NCI-H128 (cell line): ENCODE measurements at regions not wholly inside any gene's neighbourhood (a gene's known extent, or its start where the extent isn't known, plus 50 kb on each side); places are given as distances from the start of the nearest gene placed in this dataset.
"Not testable (repeated sequence)": the region's sequence is repeated elsewhere in the genome, so short reads cannot be mapped to it uniquely, and the experiment has no call there.

Source experiments
- DNase-seq: peaks from one replicate; lab custom pipeline; 2025; ENCODE audit not compliant: unreplicated experiment; lab: John Stamatoyannopoulos, UW

DNA sequence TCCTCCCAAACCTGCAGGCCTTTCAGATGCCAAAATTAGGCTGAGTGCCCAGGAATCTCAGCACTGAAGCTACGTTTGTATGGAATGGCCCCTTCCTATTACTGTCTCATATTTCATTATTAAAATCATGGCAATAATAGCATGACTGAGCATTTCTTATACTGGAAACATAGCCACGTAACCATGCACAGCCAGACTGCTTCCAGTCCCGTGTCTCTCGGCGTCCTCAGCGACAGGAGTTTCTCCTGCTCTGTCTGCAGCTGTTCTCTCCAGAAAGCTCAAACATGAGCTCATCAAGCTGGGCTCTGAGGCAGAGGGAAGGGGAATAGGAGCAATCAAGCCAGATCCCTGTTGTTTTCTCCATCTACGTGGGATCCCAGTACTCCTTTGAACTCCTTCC lies 104.0 kb downstream of the CDC7 start:
- no peak for DNase-seq

DNA sequence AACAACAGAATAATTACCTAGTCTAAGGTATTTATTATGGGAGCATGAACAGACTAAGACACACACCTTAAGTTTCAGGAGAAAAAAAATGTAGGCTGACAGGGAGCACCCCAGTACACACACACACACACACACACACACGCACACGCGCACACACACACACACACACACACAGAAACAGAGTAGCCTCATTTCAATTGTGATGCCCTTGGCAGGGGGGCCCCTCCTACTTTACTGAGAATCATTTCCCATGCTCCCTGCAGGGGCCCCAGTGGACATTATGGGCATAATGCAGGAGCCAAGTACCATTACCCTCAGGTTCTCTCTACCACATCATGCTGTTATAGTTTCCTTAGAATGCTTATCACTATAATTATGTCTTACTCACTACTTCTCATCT lies 104.9 kb downstream of the CDC7 start:
- DNase-seq, result no peak

DNA sequence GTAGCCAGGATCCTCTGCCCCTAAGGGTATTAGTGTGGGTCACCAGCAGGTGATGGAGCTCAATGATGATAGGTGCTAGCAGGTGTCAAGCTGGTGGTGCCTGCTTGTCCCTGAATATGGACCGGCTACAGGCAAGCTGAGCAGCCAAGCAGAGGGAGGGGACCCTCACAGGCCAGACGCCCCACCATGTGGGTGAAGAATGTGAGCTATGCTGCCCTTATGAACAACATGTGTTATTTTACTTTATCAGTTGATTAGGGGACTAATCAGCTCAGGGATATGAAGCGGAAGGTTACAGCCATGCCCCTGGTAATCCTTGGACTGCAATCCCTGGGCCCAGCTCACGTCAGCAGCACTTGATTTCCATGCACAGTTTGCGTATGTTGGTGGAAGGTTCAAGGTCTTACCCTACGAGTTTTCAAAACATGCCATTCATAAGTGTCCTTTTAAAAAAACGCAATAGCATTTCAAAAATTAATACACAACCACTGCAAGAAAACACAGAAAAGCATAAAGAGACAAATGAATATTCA lies 106.0 kb downstream of the CDC7 start:
- no peak for DNase-seq

DNA sequence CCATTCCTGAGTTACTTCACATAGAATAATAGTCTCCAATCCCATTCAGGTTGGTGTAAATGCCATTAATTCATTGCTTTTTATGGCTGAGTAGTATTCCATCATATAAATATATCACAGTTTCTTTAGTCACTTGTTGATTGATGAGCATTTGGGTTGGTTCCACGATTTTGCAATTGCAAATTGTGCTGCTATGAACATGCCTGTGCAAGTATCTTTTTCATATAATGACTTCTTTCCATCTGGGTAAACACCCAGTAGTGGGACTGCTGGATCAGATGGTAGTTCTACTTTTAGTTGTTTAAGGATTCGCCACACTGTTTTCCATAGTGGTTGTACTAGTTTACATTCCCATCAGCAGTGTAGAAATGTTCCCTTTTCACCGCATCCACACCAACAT lies 107.0 kb downstream of the CDC7 start:
- not testable (repeated sequence) for DNase-seq

DNA sequence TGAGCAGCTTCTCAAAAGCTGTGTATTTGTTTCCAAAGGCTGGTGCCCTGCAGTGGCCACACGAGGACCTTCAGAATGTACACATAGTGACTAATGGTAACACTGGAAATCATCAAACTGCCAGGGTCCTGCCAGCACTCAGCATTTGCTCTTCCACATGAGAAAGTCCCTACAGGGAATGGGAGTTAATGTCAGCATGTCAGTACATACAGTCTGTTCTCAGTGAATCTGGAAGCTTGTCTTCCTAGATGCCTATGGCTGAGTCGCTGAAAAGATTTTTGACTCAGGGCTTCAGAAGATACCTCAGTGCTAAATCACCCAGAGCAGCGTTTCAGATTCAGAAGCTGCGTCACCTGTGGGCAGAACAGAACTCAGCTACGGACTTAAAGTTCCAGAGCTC lies 108.2 kb downstream of the CDC7 start:
- no peak for DNase-seq

DNA sequence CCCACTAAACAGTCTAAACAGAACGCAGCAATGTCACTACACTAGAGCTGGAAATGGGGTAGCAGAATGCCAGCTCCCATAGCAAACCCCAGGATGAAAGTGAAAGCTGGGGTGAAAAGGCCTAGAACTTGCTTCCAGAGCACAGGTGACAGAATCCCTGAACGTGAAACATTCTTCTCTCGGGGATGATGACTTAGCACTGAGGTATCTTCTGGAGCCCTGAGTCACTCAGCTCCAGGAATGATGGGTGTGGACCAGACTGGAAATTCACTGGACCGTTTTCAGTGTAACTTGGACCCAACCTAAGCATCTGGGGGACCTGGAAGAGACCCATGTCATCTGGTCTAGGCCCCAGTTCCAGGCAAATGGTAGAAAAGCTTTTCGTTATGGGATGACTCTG lies 108.9 kb downstream of the CDC7 start:
- DNase-seq, result no peak

DNA sequence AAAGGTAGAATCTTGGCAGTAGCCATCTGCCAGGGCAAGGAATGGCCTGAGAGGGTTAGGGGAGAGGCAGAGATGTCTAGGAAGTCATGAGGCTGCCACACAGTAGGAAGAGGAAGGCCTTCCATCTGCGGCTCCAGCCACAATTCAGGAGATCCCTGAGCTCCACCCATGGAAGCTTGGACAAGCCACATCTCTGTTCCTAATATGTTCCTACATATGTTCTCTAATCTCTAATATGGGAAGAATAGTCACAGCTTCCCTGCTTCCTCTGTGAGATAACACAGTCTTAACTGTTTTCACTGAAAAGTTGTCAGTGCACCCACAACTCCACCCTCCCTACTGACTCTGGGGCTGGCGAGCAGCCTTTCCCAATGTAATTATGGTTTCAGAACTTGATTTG lies 109.5 kb downstream of the CDC7 start:
- DNase-seq, result no peak

DNA sequence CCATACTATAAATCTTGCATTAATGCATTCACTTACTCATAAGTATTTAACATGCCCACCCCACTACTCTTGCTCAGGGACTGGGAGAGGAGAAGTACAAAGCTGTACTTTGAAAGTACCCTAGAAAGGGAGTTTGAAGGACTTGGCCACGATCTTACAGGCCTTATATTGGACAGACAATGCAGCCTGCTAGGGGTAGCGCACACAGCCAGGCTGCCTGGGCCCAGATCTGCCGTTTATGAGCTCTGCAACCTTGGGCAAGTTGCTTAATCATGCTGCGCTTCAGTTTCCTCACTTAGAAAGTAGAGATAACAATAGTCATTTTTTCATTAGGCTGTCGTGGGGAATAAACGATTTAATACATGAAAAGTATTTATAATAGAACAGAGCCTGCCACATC lies 110.1 kb downstream of the CDC7 start:
- no peak for DNase-seq

DNA sequence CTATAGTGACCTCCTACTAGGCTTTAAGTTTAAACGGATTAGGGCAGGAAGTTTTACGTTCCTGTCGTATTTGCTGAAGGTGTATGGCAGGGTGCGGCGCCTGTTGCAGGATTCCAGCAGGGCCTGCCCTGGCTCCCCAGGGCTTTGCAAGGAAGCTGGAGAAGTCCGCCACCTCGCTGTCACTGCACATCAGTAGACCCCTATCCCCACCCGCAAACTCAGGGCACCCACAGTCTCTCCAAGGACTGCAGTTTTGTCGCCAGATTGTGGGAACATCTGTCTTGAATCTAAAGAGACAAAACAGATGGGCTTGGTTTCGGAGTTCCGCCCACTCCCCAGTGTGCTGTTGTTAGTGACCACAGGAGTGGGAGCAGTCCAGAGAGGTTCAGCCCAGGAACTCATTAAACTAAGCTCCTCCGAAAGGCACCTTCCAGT lies 110.8 kb downstream of the CDC7 start:
- no peak for DNase-seq

DNA sequence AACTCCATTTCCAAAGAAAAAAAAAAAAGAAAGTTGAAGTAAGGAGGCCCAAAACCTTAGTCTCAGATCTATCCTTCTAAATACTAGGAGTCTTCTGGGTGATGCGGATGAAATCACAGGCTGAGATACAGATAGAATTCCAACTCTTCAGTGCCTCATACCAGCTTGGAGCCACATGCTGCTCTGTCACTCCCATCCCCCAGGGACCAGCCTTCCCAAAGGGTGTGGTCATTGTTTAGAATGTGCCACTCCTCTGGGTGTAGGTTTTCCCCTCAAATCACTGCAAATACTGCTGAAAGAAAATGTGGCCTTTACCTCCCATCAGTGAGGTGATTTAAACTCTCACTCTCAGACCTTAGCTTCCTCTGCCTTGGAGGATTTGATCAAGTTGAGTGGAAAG lies 112.9 kb downstream of the CDC7 start:
- DNase-seq, result no peak

DNA sequence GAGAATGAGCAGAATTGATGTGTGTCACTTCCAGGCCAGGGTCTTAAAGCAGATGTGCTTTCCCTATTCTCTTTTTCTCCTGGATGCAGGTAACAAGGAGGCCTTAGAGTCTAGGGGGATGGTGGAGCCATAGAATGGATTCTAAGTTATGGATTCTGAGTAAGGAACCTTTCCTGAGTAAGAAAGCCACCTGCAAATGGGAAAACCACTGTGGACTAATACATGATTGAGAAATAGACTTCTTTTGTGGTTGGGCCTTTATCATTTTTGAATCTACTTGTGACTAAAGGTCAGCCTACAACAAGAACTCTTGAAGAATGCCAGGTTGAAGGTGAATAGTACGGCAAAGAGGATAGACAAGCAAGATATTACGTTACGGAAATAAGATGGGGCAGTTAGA lies 116.1 kb downstream of the CDC7 start:
- DNase-seq, result no peak

DNA sequence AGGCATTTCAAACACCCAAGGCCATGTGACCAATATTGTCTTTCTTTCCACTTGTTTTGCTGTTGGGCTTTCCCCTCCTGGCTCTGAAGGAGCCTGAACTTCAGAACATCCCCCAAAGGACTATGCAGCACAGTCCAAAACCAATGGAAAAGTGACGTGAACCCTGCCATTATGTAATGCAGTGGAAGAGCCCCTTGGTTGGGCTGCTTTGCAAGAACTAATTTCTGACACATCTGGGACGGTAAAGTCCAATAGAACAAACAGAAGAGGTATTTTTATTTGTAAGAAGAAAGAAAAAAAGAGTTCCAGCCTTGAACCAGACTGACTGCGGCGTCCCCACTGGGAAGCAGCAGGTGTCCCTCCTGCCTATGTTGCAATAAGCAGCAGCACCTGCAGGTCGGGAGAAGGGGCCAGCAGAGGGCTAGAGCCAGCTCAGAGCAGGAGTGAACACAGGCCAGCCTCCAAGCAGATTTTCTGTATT lies 116.7 kb downstream of the CDC7 start:
- no peak for DNase-seq

DNA sequence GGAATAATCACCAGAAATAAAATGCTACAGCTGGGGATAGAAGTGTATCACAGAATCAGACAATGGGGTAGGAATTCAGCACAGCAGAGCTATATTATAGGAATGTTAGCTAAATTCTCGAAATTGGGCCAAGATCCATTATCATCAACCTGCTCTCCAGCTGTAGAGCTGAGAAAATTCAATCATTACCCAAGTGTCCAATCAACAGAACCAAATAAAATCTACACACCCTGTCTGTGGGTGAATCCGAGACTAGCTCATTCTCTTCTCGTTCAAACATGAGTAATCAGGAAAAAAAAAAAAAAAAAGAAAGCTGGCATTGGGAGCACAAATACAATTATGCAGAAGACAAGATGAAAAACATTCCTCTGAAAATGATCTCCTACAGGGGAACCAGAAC lies 119.2 kb downstream of the CDC7 start:
- no peak for DNase-seq

DNA sequence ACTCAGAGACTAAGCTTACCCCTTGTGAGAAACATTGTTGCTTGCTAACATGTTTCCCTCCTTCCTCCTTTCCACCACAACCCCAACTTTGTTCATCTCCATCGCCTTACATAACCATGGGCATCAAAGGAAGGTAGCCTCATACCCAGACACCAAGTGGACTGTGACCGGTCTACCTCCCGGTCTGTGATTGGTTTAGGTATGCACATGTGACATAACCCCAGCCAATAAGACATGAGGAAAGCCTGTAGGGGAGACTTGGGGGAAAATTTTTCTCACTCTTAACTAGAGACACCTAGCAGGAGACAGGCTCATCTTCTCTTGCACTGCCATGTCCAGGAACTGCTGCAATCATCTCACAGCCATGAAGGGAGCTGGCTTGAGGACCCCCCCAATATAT lies 120.7 kb downstream of the CDC7 start:
- DNase-seq, result no peak

DNA sequence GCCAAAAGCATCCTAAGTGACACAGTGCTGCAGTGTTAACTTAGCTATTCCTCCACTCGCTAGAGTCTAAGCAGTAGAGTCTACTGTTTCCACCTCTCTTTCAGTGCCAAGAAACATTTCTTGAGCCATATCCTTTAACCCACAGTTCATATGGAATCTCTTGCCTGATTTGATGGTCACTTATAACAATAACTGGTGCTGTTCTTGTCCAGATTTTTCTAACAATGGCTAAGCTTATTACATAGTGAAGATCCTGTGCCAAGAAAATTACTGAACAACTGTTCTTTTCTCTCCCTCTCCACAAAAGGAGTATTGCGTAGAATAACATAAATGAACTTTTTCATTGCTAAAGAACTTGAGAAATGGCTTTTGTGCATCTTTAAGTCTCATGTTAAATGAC lies 121.3 kb downstream of the CDC7 start:
- no peak for DNase-seq

DNA sequence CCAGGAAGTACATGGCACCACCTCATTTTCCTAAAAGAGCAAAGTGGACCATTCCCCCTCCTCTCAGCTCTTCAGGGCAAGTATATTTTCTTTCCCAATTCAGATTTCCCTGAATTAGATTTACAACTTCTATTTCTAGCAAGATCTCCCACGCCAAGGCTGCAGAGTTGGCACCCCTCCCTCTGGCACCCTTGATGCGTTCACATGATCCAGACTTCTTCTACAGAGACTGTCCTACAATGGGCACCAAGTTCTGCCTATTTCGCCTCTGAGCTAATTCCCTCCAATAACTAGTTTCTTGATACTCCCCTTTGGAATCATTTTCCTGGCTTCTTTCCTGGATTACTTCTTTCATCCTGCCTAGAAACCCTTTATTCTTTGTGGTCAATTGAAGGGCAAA lies 122.0 kb downstream of the CDC7 start:
- no peak for DNase-seq

DNA sequence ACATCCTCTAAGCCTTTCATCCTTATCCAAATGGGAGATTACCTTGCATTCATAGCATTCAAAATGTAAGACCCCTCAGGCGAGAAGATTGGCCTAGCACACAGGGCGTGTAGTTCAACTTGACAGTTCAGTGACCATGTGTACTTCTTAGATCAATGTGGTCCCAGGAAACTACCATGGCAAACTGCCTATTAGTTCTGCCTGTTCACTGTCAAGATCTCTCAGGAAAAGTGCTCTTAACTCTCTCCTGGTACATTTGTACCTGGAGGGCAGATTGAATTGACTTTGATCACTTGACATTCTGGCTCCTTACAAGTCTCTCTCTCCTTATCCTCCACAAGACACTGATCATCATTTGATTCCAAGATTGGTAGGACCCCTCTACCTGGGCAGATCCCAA lies 122.4 kb downstream of the CDC7 start:
- DNase-seq, result no peak

DNA sequence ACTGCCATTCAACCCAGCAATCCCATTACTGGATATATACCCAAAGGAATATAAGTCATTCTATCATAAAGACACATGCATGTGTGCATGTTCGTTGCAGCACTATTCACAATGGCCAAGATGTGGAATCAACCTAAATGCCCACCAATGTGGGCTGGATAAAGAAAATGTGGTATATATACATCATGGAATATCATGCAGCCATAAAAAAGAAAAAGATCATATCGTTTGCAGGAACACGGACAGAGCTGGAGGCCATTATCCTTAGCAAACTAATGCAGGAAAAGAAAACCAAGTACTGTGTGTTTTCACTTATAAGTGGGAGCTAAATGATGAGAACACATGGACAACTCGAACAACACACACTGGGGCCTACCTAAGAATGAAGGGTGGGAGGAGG lies 123.7 kb downstream of the CDC7 start:
- no peak for DNase-seq
